Urinary bladder (tissue), 3 donors: ENCODE measurements at regions not wholly inside any gene's neighbourhood (a gene's known extent, or its start where the extent isn't known, plus 50 kb on each side); places are given as distances from the start of the nearest gene placed in this dataset.
"Not testable (repeated sequence)": the region's sequence is repeated elsewhere in the genome, so short reads cannot be mapped to it uniquely, and the experiment has no call there.

Experiments
- DNase-seq: peaks from one replicate; pipeline ENCODE4 v3.0.0-alpha.2; 2015; ENCODE audit errors: extremely low spot score
- H3K27ac ChIP-seq: one replicate; pipeline ENCODE4 v1.5.1; 2013; ENCODE audit warnings: low read depth, mild to moderate bottlenecking, moderate library complexity
- H3K36me3 ChIP-seq: one replicate; pipeline ENCODE4 v1.6.1; 2013; ENCODE audit warnings: mild to moderate bottlenecking, moderate library complexity; ENCODE audit not compliant: insufficient read depth
- H3K4me1 ChIP-seq: one replicate; pipeline ENCODE4 v1.6.1; 2013; ENCODE audit warnings: mild to moderate bottlenecking, moderate library complexity; ENCODE audit not compliant: insufficient read depth
- H3K4me3 ChIP-seq: one replicate; pipeline ENCODE4 v1.5.1; 2013; ENCODE audit warnings: low read depth, low read length
- WGBS: extraction: QIAGEN DNeasy Blood & Tissue Kit; methylation state at CpG from one replicate; pipeline ENCODE4 v1.1.7; 2013; 5-methylcytosine and 5-hydroxymethylcytosine counted together
- donor health status: healthy with polysubstance abuse.
- donor health status: healthy.

- Histone ChIP-seq H3K4me1 (no peaks in the 10 kb centered on the region), H3K36me3 (no peaks in the 10 kb centered on the region), H3K4me3 (no peak overlapping the region), H3K27ac (no peak overlapping the region)
- DNase-seq, result no peak
- 69% methylated on average over 2 of the region's 2 CpGs for WGBS
Observed at GRCh38 chr15:81905889-81906288, 139.9 kb downstream of the MEX3B start.

DNA sequence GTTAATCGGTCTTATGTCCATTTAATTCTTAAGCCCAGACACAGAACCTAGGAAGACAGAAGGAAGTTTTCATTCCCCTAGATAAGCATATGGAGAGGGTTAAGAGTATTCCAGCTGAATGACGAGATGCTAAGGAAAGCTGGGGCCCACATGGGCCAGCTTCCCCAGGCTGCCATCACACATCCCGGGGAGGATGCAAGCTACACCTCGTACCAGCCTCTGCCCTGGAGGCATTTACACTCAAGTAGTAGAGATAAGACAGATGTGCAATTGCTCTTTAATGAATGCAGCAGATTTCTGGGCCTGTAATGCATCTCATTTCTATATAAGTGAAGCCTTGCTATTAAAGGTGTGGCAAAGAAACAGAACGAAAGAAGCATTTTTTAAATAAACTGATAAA lies 144.5 kb downstream of the MEX3B start:
- WGBS, result 62% methylated on average over 5 of the region's 5 CpGs
- no peak for DNase-seq
- H3K36me3 ChIP-seq, result no peaks in the 10 kb centered on the region

DNA sequence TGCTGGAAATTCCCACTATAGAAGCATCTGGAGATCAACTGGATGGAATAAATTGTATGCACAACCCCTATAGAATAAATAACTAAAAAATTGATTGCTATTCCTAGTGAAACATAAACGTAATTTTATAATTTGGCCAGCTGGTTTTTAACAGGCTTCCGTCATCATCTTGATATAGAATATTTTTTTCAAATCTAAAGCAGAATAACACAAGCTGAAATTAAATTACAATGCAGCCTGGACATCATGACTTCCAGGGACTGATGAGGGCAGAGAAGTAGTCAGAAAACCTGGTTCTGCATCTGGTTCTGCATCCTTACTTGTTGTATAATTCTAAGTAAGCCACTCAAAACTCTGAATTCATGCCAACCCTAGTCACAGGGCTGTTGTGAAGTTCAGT lies 146.1 kb downstream of the MEX3B start:
- Histone ChIP-seq H3K36me3 (no peaks in the 10 kb centered on the region), H3K27ac (no peak overlapping the region), H3K4me1 (no peaks in the 10 kb centered on the region), H3K4me3 (no peak overlapping the region)
- no peak for DNase-seq
- 91% methylated on average over 2 of the region's 2 CpGs for whole genome bisulfite sequencing

More for the DNA sequence above, 144.5 kb downstream of the MEX3B start:
- Histone ChIP-seq H3K27ac (no peak overlapping the region), H3K4me1 (no peaks in the 10 kb centered on the region), H3K4me3 (no peak overlapping the region)

DNA sequence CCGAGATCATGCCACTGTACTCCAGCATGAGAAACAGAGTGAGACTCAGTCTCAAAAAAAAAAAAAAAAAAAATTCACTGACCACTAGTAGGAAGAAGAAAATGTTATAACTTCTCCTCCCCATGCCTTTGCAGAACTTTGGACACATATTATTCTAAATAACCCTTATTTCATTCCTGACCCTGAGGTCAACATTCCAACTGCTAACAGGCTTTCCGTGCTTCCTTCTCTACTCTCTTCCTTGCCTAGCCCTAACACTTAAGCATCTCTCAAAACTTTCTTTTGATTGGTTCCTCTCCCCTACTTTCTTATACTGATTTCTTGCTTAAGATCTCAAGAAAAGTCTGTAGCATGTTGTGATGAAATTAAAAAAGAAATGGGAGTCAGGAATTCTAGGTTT lies 146.8 kb downstream of the MEX3B start:
- DNase-seq, result no peak
- no peak overlapping the region for H3K27ac ChIP-seq
- 83% methylated on average over 2 of the region's 2 CpGs for WGBS

DNA sequence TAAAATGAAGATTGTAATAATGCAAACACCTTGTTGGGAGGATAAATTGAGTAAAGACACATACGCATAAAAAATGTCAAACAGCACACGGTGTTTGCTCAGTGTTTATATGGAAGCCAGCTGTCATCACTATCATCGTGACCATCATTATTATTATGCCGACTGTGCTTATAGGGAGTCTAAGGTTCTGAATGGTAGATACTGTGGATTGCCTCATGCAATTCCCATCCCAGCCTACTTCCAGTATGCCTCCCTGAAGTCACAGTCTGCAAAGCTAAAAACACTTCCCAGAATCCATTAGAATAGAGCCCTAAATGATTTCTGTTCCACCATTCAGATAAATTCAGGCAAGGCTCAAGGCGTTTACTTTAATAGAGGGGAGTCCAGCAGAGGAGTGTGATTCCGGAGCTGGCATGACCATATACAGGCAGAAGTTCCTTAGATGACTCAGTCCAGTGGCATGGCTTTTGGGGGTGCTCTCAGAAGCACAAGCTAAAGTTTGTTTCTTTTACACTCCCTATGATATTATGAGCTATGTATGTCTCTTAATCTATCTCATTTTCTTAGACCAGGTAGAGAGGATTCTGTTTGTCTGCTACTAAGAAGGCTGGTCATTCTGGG lies 148.7 kb downstream of the MEX3B start:
- Histone ChIP-seq H3K4me1 (no peaks in the 10 kb centered on the region), H3K27ac (no peak overlapping the region), H3K4me3 (no peak overlapping the region), H3K36me3 (no peaks in the 10 kb centered on the region)
- DNase-seq, result no peak
- WGBS, result 23% methylated on average over 6 of the region's 6 CpGs

More for the DNA sequence above, 146.8 kb downstream of the MEX3B start:
- Histone ChIP-seq H3K36me3 (no peaks in the 10 kb centered on the region), H3K4me3 (no peak overlapping the region), H3K4me1 (no peaks in the 10 kb centered on the region)

DNA sequence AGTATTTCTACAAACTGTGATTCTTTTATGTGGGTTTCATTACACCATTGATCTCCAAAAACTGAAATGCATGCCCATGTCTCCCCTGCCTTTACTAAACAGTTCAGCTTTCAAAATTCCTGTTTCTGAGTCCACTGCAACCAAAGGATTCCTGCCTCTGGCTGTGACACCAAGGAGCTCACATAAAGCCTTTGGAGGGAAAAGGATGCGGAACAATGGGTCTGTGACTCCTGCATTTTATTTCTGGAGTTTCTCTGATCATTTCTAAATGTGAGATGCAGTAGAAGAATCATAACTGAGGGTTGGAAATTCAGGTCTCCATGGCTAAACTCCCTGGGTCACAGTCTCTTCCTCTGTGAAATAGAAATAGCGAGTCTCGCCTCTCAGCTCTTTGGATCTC lies 149.5 kb downstream of the MEX3B start:
- Histone ChIP-seq H3K36me3 (no peaks in the 10 kb centered on the region), H3K4me3 (no peak overlapping the region), H3K27ac (no peak overlapping the region), H3K4me1 (no peaks in the 10 kb centered on the region)
- 96% methylated on average over 3 of the region's 3 CpGs for WGBS
- no peak for DNase-seq

DNA sequence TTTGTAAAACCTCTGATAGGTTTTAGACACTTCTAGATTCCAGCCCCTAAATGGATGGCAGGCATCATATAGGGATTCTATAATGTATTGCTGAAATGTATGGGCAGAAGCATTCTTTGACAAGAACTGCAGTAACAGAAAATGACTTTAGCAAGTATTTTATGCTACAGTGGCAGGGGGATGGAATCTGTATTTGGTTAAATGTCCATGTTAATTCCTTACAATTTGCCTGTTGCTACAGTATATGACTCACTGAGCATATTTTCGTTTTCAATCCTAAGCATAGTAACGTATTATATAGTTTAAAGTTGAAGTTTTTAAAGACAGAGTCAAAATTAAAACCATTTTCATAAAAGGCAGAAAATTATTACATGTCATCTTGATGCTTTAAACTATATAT lies 150.1 kb downstream of the MEX3B start:
- Histone ChIP-seq H3K4me3 (no peak overlapping the region), H3K27ac (no peak overlapping the region), H3K4me1 (no peaks in the 10 kb centered on the region), H3K36me3 (no peaks in the 10 kb centered on the region)
- WGBS, result 87% methylated on average over 2 of the region's 2 CpGs
- DNase-seq, result no peak

DNA sequence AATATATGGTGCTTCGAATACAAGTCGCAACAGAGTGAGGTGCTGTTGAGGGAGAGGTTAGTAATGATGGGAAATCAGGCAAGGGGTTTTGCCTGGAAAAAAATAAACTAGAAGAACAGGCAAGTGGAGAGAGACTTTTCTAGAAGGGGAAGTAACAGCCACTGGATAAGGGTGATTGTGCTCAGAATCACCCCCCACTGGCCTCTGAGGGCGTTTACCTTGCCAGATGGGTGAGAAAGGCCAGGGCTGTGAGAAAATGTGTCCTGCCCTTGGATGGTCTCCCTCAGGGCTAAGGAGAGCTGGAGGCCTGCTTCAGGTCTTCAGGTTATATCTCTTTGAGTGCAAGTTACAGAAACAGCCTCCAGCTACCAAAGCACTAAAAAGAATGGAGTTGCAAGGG lies 151.8 kb downstream of the MEX3B start:
- no peak for DNase-seq
- 95% methylated on average over 3 of the region's 3 CpGs for WGBS

DNA sequence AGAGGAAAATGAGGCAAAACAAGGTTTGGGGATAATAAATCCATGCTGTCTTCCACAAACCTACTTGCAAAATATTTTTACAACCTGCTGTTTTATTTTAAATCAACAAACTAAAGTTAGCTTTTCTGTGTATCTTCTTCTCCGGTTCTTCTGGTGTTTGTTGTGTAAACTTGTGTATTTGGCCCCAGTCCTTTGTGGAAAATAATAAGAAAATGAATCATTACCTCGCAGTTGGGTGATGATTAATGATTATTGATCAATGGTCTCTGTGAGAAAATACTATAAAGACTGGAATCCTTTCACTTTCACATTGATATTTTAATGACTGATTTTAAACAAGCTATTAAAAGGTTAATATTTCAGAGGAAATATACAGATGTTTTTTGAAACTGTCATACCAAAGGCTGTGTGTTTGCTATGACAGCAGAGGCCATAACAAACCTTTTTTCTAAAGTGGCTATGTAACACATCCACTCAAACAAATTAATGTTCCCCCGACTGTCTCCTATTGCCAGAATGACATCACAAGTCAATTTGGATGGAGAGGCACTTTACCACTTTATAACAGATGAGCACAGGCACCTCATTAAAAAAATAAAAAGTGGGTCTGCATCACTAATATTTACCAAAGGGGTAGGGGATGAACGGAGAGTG lies 152.5 kb downstream of the MEX3B start:
- no peaks in the 10 kb centered on the region for H3K4me1 ChIP-seq
- WGBS, result 48% methylated on average over 4 of the region's 4 CpGs
- no peak for DNase-seq
- H3K36me3 ChIP-seq, result no peaks in the 10 kb centered on the region
- no peak overlapping the region for H3K4me3 ChIP-seq
- H3K27ac ChIP-seq, result no peak overlapping the region

More for the DNA sequence above, 151.8 kb downstream of the MEX3B start:
- H3K4me3 ChIP-seq, result no peak overlapping the region
- H3K27ac ChIP-seq, result no peak overlapping the region
- no peaks in the 10 kb centered on the region for H3K4me1 ChIP-seq
- H3K36me3 ChIP-seq, result no peaks in the 10 kb centered on the region

DNA sequence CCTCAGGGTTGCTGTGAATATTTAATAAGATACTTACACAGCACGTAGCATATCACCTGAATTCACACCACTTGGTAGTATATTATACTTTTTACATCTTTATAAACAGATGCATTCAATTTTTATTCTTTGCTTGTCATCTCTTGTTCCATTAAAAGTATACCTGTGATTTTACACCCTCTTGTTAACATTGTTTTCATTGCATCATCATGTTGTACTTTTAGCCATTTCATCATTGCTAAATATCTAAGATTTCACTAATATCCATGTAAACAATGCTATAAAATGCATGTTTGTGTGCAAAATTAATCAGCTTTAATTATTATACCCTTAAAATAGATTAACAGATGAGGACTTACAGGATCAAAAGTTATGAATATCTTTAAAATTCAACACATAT lies 155.3 kb downstream of the MEX3B start:
- WGBS, result 99% methylated on average over 1 of the region's 1 CpG
- Histone ChIP-seq H3K27ac (no peak overlapping the region), H3K4me3 (no peak overlapping the region), H3K36me3 (no peaks in the 10 kb centered on the region), H3K4me1 (no peaks in the 10 kb centered on the region)
- no peak for DNase-seq

DNA sequence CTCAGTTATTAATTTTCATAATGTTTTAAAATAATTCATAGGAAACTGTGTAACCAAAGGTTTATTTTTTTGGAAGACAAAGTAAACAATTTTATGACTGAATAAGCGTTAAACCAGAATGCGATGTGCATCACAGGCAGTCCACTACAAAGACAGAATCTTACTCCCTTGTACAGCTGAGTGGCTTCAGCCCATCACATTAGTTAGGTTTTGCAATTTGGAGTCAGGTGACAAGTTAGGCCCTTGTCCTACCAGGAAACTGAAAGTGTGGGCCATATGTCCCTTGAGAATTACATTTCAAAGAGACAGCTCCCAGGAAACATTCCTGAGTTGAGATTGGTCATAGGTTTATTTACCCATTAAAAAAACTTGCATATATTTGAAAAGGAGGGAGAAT lies 156.3 kb downstream of the MEX3B start:
- Histone ChIP-seq H3K27ac (no peak overlapping the region), H3K4me1 (no peaks in the 10 kb centered on the region), H3K36me3 (no peaks in the 10 kb centered on the region), H3K4me3 (no peak overlapping the region)
- no peak for DNase-seq
- WGBS, result 63% methylated on average over 2 of the region's 2 CpGs

DNA sequence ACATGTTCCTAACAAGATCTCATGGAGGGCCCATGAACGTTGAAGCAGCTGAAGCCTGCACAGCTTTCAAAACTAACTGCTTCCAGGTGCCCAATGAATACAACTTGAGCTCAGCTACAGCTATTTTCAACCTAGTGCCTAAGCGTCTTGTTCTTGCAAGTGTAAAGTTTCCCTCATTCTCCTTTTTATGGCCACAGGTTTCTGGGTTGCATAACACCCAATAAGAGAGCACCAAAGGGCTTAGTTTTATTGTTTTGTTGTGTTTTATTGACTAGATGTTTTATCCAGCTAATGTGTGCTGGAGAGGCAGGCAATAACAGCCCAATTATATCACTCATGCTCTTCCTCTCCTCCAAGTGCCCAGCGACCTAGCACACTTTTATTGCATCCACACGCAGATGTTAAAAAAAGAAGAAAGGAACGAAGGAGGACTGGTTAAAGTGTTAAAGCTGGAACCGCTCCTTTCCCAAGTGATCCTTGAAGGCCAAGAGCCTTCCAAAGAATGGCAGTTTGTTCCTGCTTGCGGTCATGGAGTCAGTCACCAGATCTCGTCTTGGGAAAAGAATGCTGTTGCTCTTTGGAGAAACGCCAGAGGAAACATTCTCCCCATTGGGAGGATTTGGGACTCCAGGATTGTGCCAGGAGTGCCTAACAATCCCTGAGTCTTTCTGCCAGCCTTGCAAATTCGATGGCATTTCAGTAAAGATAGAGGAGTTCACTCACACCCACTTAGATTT lies 156.9 kb downstream of the MEX3B start:
- WGBS, result 47% methylated on average over 10 of the region's 10 CpGs
- DNase-seq, result no peak
- H3K4me1 ChIP-seq, result no peaks in the 10 kb centered on the region
- no peak overlapping the region for H3K4me3 ChIP-seq
- no peaks in the 10 kb centered on the region for H3K36me3 ChIP-seq
- H3K27ac ChIP-seq, result no peak overlapping the region

- no peak overlapping the region for H3K27ac ChIP-seq
- H3K4me3 ChIP-seq, result no peak overlapping the region
- DNase-seq, result no peak
- no peaks in the 10 kb centered on the region for H3K4me1 ChIP-seq
- WGBS, result 52% methylated on average over 2 of the region's 2 CpGs
- H3K36me3 ChIP-seq, result no peaks in the 10 kb centered on the region
Observed at GRCh38 chr15:81887912-81888311, 157.9 kb downstream of the MEX3B start.

- DNase-seq, H3K4me3 ChIP-seq, H3K27ac ChIP-seq, H3K36me3 ChIP-seq, H3K4me1 ChIP-seq: not testable (repeated sequence)
Observed at GRCh38 chr15:81887188-81887587, 158.6 kb downstream of the MEX3B start.
